HepG2 (cell line): ENCODE measurements at regions not wholly inside any gene's neighbourhood (a gene's known extent, or its start where the extent isn't known, plus 50 kb on each side); places are given as distances from the start of the nearest gene placed in this dataset.

Source experiments
- ATF7 ChIP-seq, 2 experiments: fragments of 450-650 bp in 1 of 2; sonication (generic) in 1 of 2; formaldehyde crosslinking in 1 of 2; IDR thresholded peaks; 2 replicates each; pipeline versions ENCODE4 v1.4.0 to v1.6.1; 2016 to 2020; ENCODE audit warnings: antibody characterized with exemption in 1 of 2, mild to moderate bottlenecking in 1 of 2, missing genetic modification reagents in 1 of 2
- BHLHE40 ChIP-seq: IDR thresholded peaks from 2 replicates; pipeline ENCODE4 v1.6.1; 2011; ENCODE audit warnings: low read length, improper control_type of control experiment
- CBX5 ChIP-seq: sonication (generic); formaldehyde crosslinking; IDR thresholded peaks from 2 replicates; pipeline ENCODE4 v1.4.0; 2020; ENCODE audit warnings: missing genetic modification reagents, borderline replicate concordance
- HDAC2 ChIP-seq: sonication (generic); formaldehyde crosslinking; IDR thresholded peaks from 2 replicates; pipeline ENCODE4 v1.4.0; 2020; ENCODE audit warnings: missing genetic modification reagents
- MIER3 ChIP-seq: IDR thresholded peaks from 2 replicates; pipeline ENCODE4 v1.6.1; 2016; ENCODE audit warnings: missing compliant biosample characterization, borderline replicate concordance
- PHB2 ChIP-seq: fragments of 450-650 bp; IDR thresholded peaks from 2 replicates; pipeline ENCODE4 v1.6.1; 2018; ENCODE audit not compliant: partially characterized antibody
- SOX5 ChIP-seq: IDR thresholded peaks from 2 replicates; pipeline ENCODE4 v1.6.1; 2016; ENCODE audit warnings: borderline replicate concordance
- TGIF2 ChIP-seq: IDR thresholded peaks from 2 replicates; pipeline ENCODE4 v1.6.1; 2016; ENCODE audit warnings: control low read depth, missing compliant biosample characterization
- ZNF460 ChIP-seq: sonication (generic); formaldehyde crosslinking; IDR thresholded peaks from 2 replicates; pipeline ENCODE4 v1.5.1; 2020; ENCODE audit warnings: missing genetic modification reagents, mild to moderate bottlenecking, borderline replicate concordance
- ZNF543 ChIP-seq: sonication (generic); formaldehyde crosslinking; IDR thresholded peaks from 2 replicates; pipeline ENCODE4 v1.4.0; 2020; ENCODE audit warnings: mild to moderate bottlenecking, missing genetic modification reagents
- ZNF577 ChIP-seq: sonication (generic); formaldehyde crosslinking; IDR thresholded peaks from 2 replicates; pipeline ENCODE4 v1.4.0; 2020; ENCODE audit warnings: mild to moderate bottlenecking, low read depth, missing genetic modification reagents, borderline replicate concordance
- ZNF747 ChIP-seq: sonication (generic); formaldehyde crosslinking; IDR thresholded peaks from 2 replicates; pipeline ENCODE4 v1.8.1; 2023; ENCODE audit warnings: missing genetic modification reagents, mild to moderate bottlenecking, borderline replicate concordance
- ZNF75D ChIP-seq: sonication (generic); formaldehyde crosslinking; IDR thresholded peaks from 2 replicates; pipeline ENCODE4 v1.8.1; 2023; ENCODE audit warnings: missing genetic modification reagents, mild to moderate bottlenecking, borderline replicate concordance
- ZNF839 ChIP-seq: sonication (generic); formaldehyde crosslinking; IDR thresholded peaks from 2 replicates; pipeline ENCODE4 v1.4.0; 2020; ENCODE audit warnings: missing genetic modification reagents, mild to moderate bottlenecking, borderline replicate concordance
- ZNF841 ChIP-seq: sonication (generic); formaldehyde crosslinking; IDR thresholded peaks from 2 replicates; pipeline ENCODE4 v1.8.1; 2023; ENCODE audit warnings: missing genetic modification reagents, borderline replicate concordance
- ZNF878 ChIP-seq: sonication (generic); formaldehyde crosslinking; IDR thresholded peaks from 2 replicates; pipeline ENCODE4 v1.8.1; 2023; ENCODE audit warnings: mild to moderate bottlenecking, missing genetic modification reagents, moderate library complexity
- ZSCAN30 ChIP-seq: sonication (generic); formaldehyde crosslinking; IDR thresholded peaks from 2 replicates; pipeline ENCODE4 v1.5.0; 2020; ENCODE audit warnings: mild to moderate bottlenecking, missing genetic modification reagents
- TF ChIP-seq, protein P1 (sequence below): sonication (generic); formaldehyde crosslinking; IDR thresholded peaks from 2 replicates; pipeline ENCODE4 v1.9.0; 2021; ENCODE audit warnings: missing genetic modification reagents, mild to moderate bottlenecking, borderline replicate concordance
- TF ChIP-seq, protein P2 (sequence below): sonication (generic); formaldehyde crosslinking; conservative IDR thresholded peaks from 2 replicates; pipeline ENCODE4 v1.8.0; 2022; ENCODE audit warnings: missing genetic modification reagents
- TF ChIP-seq, protein P3 (sequence below): sonication (generic); formaldehyde crosslinking; IDR thresholded peaks from 2 replicates; pipeline ENCODE4 v1.4.0; 2020; ENCODE audit warnings: mild to moderate bottlenecking, missing genetic modification reagents
- TF ChIP-seq, protein P4 (sequence below): sonication (generic); formaldehyde crosslinking; IDR thresholded peaks from 2 replicates; pipeline ENCODE4 v1.4.0; 2020; ENCODE audit warnings: low read depth, mild to moderate bottlenecking, missing genetic modification reagents
- TF ChIP-seq, protein P5 (sequence below): IDR thresholded peaks from 2 replicates; pipeline ENCODE4 v1.6.1; 2016

DNA sequence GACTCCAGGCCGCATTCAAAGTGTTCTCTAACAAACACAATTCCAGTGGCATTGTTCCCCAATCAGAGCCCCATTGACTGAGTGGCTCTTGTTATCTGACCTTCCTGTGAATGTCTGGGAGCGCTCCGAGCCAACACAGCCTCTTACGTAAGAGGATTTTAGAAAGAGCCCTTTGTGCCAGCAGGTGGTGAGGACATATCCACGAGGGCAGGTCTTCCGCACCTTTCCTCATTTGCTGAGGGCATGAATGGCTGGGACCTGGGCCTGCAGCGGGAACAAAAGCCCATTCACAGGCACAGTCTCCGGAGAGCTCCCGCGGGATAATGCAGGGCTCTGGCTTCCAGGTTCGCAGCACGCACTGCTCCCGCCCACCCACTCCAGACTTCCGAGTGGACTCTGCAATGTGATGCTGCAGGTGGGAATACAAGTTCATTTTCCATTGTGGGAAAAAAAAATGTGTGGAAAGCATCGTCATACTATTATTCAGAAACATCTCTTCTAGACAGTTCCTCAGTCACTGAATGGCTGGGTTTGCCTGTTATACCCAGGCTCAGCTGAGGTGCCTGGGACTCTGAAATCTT lies 295.0 kb upstream of the IGFBP3 start (continued):
- TF ChIP-seq, protein P1, sequence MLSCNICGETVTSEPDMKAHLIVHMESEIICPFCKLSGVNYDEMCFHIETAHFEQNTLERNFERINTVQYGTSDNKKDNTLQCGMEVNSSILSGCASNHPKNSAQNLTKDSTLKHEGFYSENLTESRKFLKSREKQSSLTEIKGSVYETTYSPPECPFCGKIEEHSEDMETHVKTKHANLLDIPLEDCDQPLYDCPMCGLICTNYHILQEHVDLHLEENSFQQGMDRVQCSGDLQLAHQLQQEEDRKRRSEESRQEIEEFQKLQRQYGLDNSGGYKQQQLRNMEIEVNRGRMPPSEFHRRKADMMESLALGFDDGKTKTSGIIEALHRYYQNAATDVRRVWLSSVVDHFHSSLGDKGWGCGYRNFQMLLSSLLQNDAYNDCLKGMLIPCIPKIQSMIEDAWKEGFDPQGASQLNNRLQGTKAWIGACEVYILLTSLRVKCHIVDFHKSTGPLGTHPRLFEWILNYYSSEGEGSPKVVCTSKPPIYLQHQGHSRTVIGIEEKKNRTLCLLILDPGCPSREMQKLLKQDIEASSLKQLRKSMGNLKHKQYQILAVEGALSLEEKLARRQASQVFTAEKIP (CRISPR knock-in tag): no peak
- peak; percentile 99 for TF ChIP-seq SOX5
- TF ChIP-seq ZNF878 (CRISPR knock-in tag): peak; percentile 85; the same call in 1 of the 2 replicates
- no peak for TF ChIP-seq TGIF2
- no peak for TF ChIP-seq PHB2
- TF ChIP-seq MIER3 (CRISPR knock-in tag): peak; percentile 82; the same call in 1 of the 2 replicates
- TF ChIP-seq ZNF75D (CRISPR knock-in tag): no peak
- peak; percentile 74; the same call in 1 of the 2 replicates for TF ChIP-seq CBX5 (CRISPR knock-in tag)
- TF ChIP-seq, protein P2, sequence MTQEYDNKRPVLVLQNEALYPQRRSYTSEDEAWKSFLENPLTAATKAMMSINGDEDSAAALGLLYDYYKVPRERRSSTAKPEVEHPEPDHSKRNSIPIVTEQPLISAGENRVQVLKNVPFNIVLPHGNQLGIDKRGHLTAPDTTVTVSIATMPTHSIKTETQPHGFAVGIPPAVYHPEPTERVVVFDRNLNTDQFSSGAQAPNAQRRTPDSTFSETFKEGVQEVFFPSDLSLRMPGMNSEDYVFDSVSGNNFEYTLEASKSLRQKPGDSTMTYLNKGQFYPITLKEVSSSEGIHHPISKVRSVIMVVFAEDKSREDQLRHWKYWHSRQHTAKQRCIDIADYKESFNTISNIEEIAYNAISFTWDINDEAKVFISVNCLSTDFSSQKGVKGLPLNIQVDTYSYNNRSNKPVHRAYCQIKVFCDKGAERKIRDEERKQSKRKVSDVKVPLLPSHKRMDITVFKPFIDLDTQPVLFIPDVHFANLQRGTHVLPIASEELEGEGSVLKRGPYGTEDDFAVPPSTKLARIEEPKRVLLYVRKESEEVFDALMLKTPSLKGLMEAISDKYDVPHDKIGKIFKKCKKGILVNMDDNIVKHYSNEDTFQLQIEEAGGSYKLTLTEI (CRISPR knock-in tag): no peak
- TF ChIP-seq, protein P3, sequence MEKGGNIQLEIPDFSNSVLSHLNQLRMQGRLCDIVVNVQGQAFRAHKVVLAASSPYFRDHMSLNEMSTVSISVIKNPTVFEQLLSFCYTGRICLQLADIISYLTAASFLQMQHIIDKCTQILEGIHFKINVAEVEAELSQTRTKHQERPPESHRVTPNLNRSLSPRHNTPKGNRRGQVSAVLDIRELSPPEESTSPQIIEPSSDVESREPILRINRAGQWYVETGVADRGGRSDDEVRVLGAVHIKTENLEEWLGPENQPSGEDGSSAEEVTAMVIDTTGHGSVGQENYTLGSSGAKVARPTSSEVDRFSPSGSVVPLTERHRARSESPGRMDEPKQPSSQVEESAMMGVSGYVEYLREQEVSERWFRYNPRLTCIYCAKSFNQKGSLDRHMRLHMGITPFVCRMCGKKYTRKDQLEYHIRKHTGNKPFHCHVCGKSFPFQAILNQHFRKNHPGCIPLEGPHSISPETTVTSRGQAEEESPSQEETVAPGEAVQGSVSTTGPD (CRISPR knock-in tag): 0 out of 2 replicates have a peak, but pooled peaks have one; percentile 55
- no peak for TF ChIP-seq BHLHE40
- TF ChIP-seq, protein P4, sequence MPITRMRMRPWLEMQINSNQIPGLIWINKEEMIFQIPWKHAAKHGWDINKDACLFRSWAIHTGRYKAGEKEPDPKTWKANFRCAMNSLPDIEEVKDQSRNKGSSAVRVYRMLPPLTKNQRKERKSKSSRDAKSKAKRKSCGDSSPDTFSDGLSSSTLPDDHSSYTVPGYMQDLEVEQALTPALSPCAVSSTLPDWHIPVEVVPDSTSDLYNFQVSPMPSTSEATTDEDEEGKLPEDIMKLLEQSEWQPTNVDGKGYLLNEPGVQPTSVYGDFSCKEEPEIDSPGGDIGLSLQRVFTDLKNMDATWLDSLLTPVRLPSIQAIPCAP: no peak
- peak; percentile 44; the same call in 1 of the 2 replicates for TF ChIP-seq ZNF460
- TF ChIP-seq ZNF543 (CRISPR knock-in tag): 0 out of 2 replicates have a peak, but pooled peaks have one; percentile 29
- no peak for TF ChIP-seq ZNF577 (CRISPR knock-in tag)
- TF ChIP-seq ZNF841 (CRISPR knock-in tag): no peak
- TF ChIP-seq HDAC2 (CRISPR knock-in tag): peak; percentile 79
- TF ChIP-seq ZNF839 (CRISPR knock-in tag): no peak
- no peak for TF ChIP-seq ATF7 (IDR thresholded peaks at IDR 0.05)
- TF ChIP-seq ATF7 (CRISPR knock-in tag; IDR thresholded peaks at IDR 0.05): no peak
- TF ChIP-seq ZSCAN30 (CRISPR knock-in tag): no peak
- TF ChIP-seq ZNF747: peak; percentile 90; the same call in 1 of the 2 replicates
- TF ChIP-seq, protein P5, sequence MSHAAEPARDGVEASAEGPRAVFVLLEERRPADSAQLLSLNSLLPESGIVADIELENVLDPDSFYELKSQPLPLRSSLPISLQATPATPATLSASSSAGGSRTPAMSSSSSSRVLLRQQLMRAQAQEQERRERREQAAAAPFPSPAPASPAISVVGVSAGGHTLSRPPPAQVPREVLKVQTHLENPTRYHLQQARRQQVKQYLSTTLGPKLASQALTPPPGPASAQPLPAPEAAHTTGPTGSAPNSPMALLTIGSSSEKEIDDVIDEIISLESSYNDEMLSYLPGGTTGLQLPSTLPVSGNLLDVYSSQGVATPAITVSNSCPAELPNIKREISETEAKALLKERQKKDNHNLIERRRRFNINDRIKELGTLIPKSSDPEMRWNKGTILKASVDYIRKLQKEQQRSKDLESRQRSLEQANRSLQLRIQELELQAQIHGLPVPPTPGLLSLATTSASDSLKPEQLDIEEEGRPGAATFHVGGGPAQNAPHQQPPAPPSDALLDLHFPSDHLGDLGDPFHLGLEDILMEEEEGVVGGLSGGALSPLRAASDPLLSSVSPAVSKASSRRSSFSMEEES (CRISPR knock-in tag): peak; percentile 93
